BE2C (cell line): ENCODE measurements at regions not wholly inside any gene's neighbourhood (a gene's known extent, or its start where the extent isn't known, plus 50 kb on each side); places are given as distances from the start of the nearest gene placed in this dataset.

Experiments used
- DNase-seq: peaks from one replicate; pipeline ENCODE4 v3.0.0-alpha.2; 2020
- H3K27me3 ChIP-seq: fragments of 250-450 bp; sonication (Bioruptor Pico); 2 replicates; pipeline ENCODE4 v1.5.1; 2020; ENCODE audit warnings: mild to moderate bottlenecking
- H3K36me3 ChIP-seq: fragments of 250-450 bp; sonication (Bioruptor Pico); 2 replicates; pipeline ENCODE4 v1.5.1; 2020; ENCODE audit warnings: mild to moderate bottlenecking
- H3K4me1 ChIP-seq: fragments of 250-450 bp; sonication (Bioruptor Pico); 2 replicates; pipeline ENCODE4 v1.5.1; 2020
- H3K4me3 ChIP-seq: 2 replicates; pipeline ENCODE4 v1.5.1; 2011; ENCODE audit warnings: low read depth, low read length
- H3K9me3 ChIP-seq: fragments of 250-450 bp; sonication (Bioruptor Pico); 2 replicates; pipeline ENCODE4 v1.5.1; 2020
- TF ChIP-seq, protein P1 (sequence below): IDR thresholded peaks from 2 replicates; pipeline ENCODE4 v1.5.1; 2012; ENCODE audit warnings: mild to moderate bottlenecking, low read depth, low read length

DNA sequence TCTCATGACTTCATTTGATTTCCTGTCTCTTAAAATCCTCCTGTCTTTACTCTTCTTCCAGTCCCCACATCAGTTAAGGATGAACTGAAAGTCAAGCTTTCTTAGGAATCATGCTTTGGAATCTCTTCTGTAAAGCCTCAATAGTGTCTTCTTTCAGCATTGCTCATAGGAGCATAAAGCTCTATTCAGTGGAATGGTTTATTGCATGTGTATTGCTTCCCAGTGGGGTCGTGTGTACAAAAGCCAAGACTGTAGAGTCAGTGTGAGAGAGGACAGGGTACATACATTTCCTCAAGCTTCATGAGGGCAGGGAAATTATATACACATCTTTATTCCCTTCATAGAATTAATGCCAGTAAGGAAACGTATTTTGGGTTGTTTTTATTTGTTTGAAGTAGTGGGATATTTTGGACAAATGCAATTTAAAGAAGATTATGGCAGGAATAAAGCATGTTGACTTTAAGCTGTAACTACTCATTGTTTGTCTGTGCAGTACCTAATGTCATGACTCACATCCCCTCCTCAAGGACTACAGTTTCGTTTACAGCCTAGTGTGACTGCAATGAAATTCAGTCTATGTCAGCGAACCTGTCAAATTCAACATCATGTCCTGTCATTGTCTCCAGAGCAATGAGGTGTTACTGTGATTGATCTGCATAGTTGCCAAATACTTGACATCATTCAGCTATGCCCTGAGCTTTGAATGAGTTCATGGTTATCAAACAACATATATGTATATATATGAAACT lies 2164.2 kb downstream of the NCAM2 start:
- no peaks in the 10 kb centered on the region for H3K27me3 ChIP-seq
- no peaks in the 10 kb centered on the region for H3K36me3 ChIP-seq
- TF ChIP-seq, protein P1, sequence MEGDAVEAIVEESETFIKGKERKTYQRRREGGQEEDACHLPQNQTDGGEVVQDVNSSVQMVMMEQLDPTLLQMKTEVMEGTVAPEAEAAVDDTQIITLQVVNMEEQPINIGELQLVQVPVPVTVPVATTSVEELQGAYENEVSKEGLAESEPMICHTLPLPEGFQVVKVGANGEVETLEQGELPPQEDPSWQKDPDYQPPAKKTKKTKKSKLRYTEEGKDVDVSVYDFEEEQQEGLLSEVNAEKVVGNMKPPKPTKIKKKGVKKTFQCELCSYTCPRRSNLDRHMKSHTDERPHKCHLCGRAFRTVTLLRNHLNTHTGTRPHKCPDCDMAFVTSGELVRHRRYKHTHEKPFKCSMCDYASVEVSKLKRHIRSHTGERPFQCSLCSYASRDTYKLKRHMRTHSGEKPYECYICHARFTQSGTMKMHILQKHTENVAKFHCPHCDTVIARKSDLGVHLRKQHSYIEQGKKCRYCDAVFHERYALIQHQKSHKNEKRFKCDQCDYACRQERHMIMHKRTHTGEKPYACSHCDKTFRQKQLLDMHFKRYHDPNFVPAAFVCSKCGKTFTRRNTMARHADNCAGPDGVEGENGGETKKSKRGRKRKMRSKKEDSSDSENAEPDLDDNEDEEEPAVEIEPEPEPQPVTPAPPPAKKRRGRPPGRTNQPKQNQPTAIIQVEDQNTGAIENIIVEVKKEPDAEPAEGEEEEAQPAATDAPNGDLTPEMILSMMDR: no peak
- no peaks in the 10 kb centered on the region for H3K9me3 ChIP-seq
- no peak for DNase-seq
- no peak overlapping the region for H3K4me3 ChIP-seq
- H3K4me1 ChIP-seq: no peaks in the 10 kb centered on the region
